ENCODE measurements at regions not wholly inside any gene's neighbourhood (a gene's known extent, or its start where the extent isn't known, plus 50 kb on each side); places are given as distances from the start of the nearest gene placed in this dataset.

DNA sequence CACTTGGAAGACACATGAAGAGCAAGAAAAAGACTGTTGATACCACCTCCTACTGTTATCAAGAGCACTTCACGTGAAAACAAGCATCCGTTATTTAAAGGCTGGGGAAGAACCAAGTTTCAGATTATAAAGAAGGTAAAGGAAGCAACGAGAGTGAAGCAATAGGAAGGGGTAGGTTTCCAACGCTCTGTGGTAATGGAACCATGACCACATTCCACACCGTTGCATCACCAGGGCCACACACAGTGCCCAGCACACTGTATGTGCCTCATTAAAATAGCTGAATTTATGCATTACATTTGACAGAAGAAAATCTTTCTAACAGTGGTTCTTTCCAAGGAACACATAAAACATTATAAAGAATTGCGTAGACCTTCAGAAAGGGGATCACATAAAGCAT is 435.8 kb downstream of the MRPL39 start:
- TF ChIP-seq POLR2A (IDR thresholded peaks at IDR 0.05) (no peak), POLR2AphosphoS5 (IDR thresholded peaks at IDR 0.05) (no peak)
- TF ChIP-seq, protein P1, sequence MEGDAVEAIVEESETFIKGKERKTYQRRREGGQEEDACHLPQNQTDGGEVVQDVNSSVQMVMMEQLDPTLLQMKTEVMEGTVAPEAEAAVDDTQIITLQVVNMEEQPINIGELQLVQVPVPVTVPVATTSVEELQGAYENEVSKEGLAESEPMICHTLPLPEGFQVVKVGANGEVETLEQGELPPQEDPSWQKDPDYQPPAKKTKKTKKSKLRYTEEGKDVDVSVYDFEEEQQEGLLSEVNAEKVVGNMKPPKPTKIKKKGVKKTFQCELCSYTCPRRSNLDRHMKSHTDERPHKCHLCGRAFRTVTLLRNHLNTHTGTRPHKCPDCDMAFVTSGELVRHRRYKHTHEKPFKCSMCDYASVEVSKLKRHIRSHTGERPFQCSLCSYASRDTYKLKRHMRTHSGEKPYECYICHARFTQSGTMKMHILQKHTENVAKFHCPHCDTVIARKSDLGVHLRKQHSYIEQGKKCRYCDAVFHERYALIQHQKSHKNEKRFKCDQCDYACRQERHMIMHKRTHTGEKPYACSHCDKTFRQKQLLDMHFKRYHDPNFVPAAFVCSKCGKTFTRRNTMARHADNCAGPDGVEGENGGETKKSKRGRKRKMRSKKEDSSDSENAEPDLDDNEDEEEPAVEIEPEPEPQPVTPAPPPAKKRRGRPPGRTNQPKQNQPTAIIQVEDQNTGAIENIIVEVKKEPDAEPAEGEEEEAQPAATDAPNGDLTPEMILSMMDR (IDR thresholded peaks at IDR 0.05) = no peak
